GM12878 (cell line): ENCODE measurements at regions not wholly inside any gene's neighbourhood (a gene's known extent, or its start where the extent isn't known, plus 50 kb on each side); places are given as distances from the start of the nearest gene placed in this dataset.

Experiments used
- CREB1 ChIP-seq: IDR thresholded peaks from 2 replicates; pipeline ENCODE4 v1.6.1; 2012; ENCODE audit warnings: low read depth, mild to moderate bottlenecking, inconsistent platforms
- E4F1 ChIP-seq: fragments of 450-650 bp; IDR thresholded peaks from 2 replicates; pipeline ENCODE4 v1.6.1; 2018; ENCODE audit warnings: borderline replicate concordance, mild to moderate bottlenecking; ENCODE audit not compliant: partially characterized antibody
- FOXK2 ChIP-seq: fragments of 450-650 bp; IDR thresholded peaks from 2 replicates; pipeline ENCODE4 v1.6.1; 2017; ENCODE audit warnings: mild to moderate bottlenecking, moderate library complexity
- JUND ChIP-seq: IDR thresholded peaks from 2 replicates; pipeline ENCODE4 v1.6.1; 2012; ENCODE audit warnings: low read depth, mild to moderate bottlenecking, low read length, improper control_type of control experiment, moderate library complexity
- LARP7 ChIP-seq: fragments of 450-650 bp; IDR thresholded peaks from 2 replicates; pipeline ENCODE4 v1.6.1; 2017; ENCODE audit warnings: mild to moderate bottlenecking
- NRF1 ChIP-seq: conservative IDR thresholded peaks from 2 replicates; pipeline ENCODE4 v1.6.1; 2011; ENCODE audit warnings: mild to moderate bottlenecking, low read depth, low read length, improper control_type of control experiment
- POLR2A ChIP-seq: IDR thresholded peaks from 2 replicates; pipeline ENCODE4 v1.6.1; 2011; ENCODE audit warnings: low read depth, mild to moderate bottlenecking, low read length
- SRF ChIP-seq, 2 experiments: IDR thresholded peaks; 2 replicates each; pipeline ENCODE4 v1.6.1; 2011; ENCODE audit warnings: low read depth in 2 of 2, low read length in 2 of 2, mild to moderate bottlenecking in 1 of 2, moderate library complexity in 1 of 2
- ZNF622 ChIP-seq: fragments of 450-650 bp; IDR thresholded peaks from 2 replicates; pipeline ENCODE4 v1.6.1; 2017; ENCODE audit warnings: mild to moderate bottlenecking, inconsistent platforms

- no peak for TF ChIP-seq ZNF622
- TF ChIP-seq FOXK2: no peak
- TF ChIP-seq LARP7: no peak
- TF ChIP-seq NRF1: no peak
- no peak for TF ChIP-seq SRF (IDR thresholded peaks at IDR 0.05; ENCODE audit: low read depth in 2 of 2, low read length in 2 of 2)
- TF ChIP-seq POLR2A: no peak
- TF ChIP-seq E4F1: no peak
- TF ChIP-seq CREB1: no peak
- no peak for TF ChIP-seq JUND
Measured at GRCh38 chr3:164478323-164478722, 600.0 kb downstream of the SI start.
